Thyroid gland (tissue), 4 donors: ENCODE measurements at regions not wholly inside any gene's neighbourhood (a gene's known extent, or its start where the extent isn't known, plus 50 kb on each side); places are given as distances from the start of the nearest gene placed in this dataset.

ENCODE experiments used
- CTCF ChIP-seq, 6 experiments: fragments of 200-600 bp in 3 of 6; fragments of 450-650 bp in 3 of 6; sonication (generic) in 3 of 6; IDR thresholded peaks; one replicate each; pipeline ENCODE4 v1.5.1; 2016 to 2019; ENCODE audit warnings: antibody characterized with exemption in 6 of 6, mild to moderate bottlenecking in 2 of 6, inconsistent platforms in 1 of 6, moderate library complexity in 1 of 6
- POLR2A ChIP-seq, 2 donors: fragments of 450-650 bp; IDR thresholded peaks; one replicate each; pipeline ENCODE4 v1.6.1; 2017; ENCODE audit warnings: antibody characterized with exemption in 2 of 2, mild to moderate bottlenecking in 2 of 2, moderate library complexity in 1 of 2

- no peak for TF ChIP-seq POLR2A (IDR thresholded peaks at IDR 0.05)
- no peak for TF ChIP-seq CTCF (IDR thresholded peaks at IDR 0.05)
These were observed 511.5 kb upstream of the CITED2 start for GRCh38 chr6:139885909-139886308.
